ENCODE measurements at regions not wholly inside any gene's neighbourhood (a gene's known extent, or its start where the extent isn't known, plus 50 kb on each side); places are given as distances from the start of the nearest gene placed in this dataset.

GRCh38 chr1:71203241-71203640 lies 122.4 kb upstream of the ZRANB2 start:
- Histone ChIP-seq H2AFZ (ENCODE audit: low read length) (no peak overlapping the region), H3K4me3 (ENCODE audit: insufficient read depth, low read length) (no peak overlapping the region), H3K27ac (ENCODE audit: low read depth, low read length) (no peak overlapping the region), H3K79me2 (ENCODE audit: insufficient read depth, low read length) (no peaks in the 10 kb centered on the region), H3K9me3 (ENCODE audit: low read depth, low read length) (no peaks in the 10 kb centered on the region), H3K27me3 (ENCODE audit: insufficient read depth, low read length) (no peaks in the 10 kb centered on the region), H3K4me1 (ENCODE audit: insufficient read depth, low read length) (no peaks in the 10 kb centered on the region), H3K4me2 (ENCODE audit: insufficient read depth, low read length) (no peak overlapping the region), H4K20me1 (ENCODE audit: insufficient read depth, low read length) (no peaks in the 10 kb centered on the region), H3K36me3 (ENCODE audit: insufficient read depth, low read length) (no peaks in the 10 kb centered on the region)
- no peak for DNase-seq (ENCODE audit: insufficient read length, low spot score, missing footprints)
- no peak for TF ChIP-seq CTCF (IDR thresholded peaks at IDR 0.05; ENCODE audit: extremely low read depth, low read depth, low read length)

- H3K36me3 ChIP-seq (ENCODE audit: insufficient read depth, low read length) = no peaks in the 10 kb centered on the region
- TF ChIP-seq CTCF (IDR thresholded peaks at IDR 0.05; ENCODE audit: extremely low read depth, low read depth, low read length) = no peak
- no peaks in the 10 kb centered on the region for H3K9me3 ChIP-seq (ENCODE audit: low read depth, low read length)
- no peak for DNase-seq (ENCODE audit: insufficient read length, low spot score, missing footprints)
- H2AFZ ChIP-seq (ENCODE audit: low read length) = no peak overlapping the region
- no peak overlapping the region for H3K27ac ChIP-seq (ENCODE audit: low read depth, low read length)
- H3K79me2 ChIP-seq (ENCODE audit: insufficient read depth, low read length) = no peaks in the 10 kb centered on the region
- no peaks in the 10 kb centered on the region for H3K27me3 ChIP-seq (ENCODE audit: insufficient read depth, low read length)
- H3K4me2 ChIP-seq (ENCODE audit: insufficient read depth, low read length) = no peak overlapping the region
- H4K20me1 ChIP-seq (ENCODE audit: insufficient read depth, low read length) = no peaks in the 10 kb centered on the region
- no peak overlapping the region for H3K4me3 ChIP-seq (ENCODE audit: insufficient read depth, low read length)
- no peaks in the 10 kb centered on the region for H3K4me1 ChIP-seq (ENCODE audit: insufficient read depth, low read length)
Measured at GRCh38 chr1:71200503-71200902, 119.7 kb upstream of the ZRANB2 start.

GRCh38 chr1:71196685-71197084 lies 115.8 kb upstream of the ZRANB2 start:
- no peak overlapping the region for H3K4me2 ChIP-seq (ENCODE audit: insufficient read depth, low read length)

GRCh38 chr1:71193153-71193552 lies 112.3 kb upstream of the ZRANB2 start:
- Histone ChIP-seq H3K36me3 (ENCODE audit: insufficient read depth, low read length) (no peaks in the 10 kb centered on the region), H3K4me2 (ENCODE audit: insufficient read depth, low read length) (no peak overlapping the region), H3K9me3 (ENCODE audit: low read depth, low read length) (no peaks in the 10 kb centered on the region), H3K27ac (ENCODE audit: low read depth, low read length) (no peak overlapping the region), H2AFZ (ENCODE audit: low read length) (no peak overlapping the region), H3K79me2 (ENCODE audit: insufficient read depth, low read length) (no peaks in the 10 kb centered on the region), H3K27me3 (ENCODE audit: insufficient read depth, low read length) (no peaks in the 10 kb centered on the region), H3K4me3 (ENCODE audit: insufficient read depth, low read length) (no peak overlapping the region), H3K4me1 (ENCODE audit: insufficient read depth, low read length) (no peaks in the 10 kb centered on the region), H4K20me1 (ENCODE audit: insufficient read depth, low read length) (no peaks in the 10 kb centered on the region)
- TF ChIP-seq CTCF (IDR thresholded peaks at IDR 0.05; ENCODE audit: extremely low read depth, low read depth, low read length) = no peak
- no peak for DNase-seq (ENCODE audit: insufficient read length, low spot score, missing footprints)

More at GRCh38 chr1:71196685-71197084, 115.8 kb upstream of the ZRANB2 start:
- no peak overlapping the region for H3K27ac ChIP-seq (ENCODE audit: low read depth, low read length)
- no peak overlapping the region for H3K4me3 ChIP-seq (ENCODE audit: insufficient read depth, low read length)
- H3K4me1 ChIP-seq (ENCODE audit: insufficient read depth, low read length) = no peaks in the 10 kb centered on the region
- no peaks in the 10 kb centered on the region for H3K36me3 ChIP-seq (ENCODE audit: insufficient read depth, low read length)
- no peak for DNase-seq (ENCODE audit: insufficient read length, low spot score, missing footprints)
- H3K79me2 ChIP-seq (ENCODE audit: insufficient read depth, low read length) = no peaks in the 10 kb centered on the region
- H3K27me3 ChIP-seq (ENCODE audit: insufficient read depth, low read length) = no peaks in the 10 kb centered on the region
- no peak overlapping the region for H2AFZ ChIP-seq (ENCODE audit: low read length)
- peak; percentile 43 for TF ChIP-seq CTCF (IDR thresholded peaks at IDR 0.05; ENCODE audit: extremely low read depth, low read depth, low read length)
- H3K9me3 ChIP-seq (ENCODE audit: low read depth, low read length) = no peaks in the 10 kb centered on the region
- H4K20me1 ChIP-seq (ENCODE audit: insufficient read depth, low read length) = no peaks in the 10 kb centered on the region
